ENCODE measurements at regions not wholly inside any gene's neighbourhood (a gene's known extent, or its start where the extent isn't known, plus 50 kb on each side); places are given as distances from the start of the nearest gene placed in this dataset.

DNA sequence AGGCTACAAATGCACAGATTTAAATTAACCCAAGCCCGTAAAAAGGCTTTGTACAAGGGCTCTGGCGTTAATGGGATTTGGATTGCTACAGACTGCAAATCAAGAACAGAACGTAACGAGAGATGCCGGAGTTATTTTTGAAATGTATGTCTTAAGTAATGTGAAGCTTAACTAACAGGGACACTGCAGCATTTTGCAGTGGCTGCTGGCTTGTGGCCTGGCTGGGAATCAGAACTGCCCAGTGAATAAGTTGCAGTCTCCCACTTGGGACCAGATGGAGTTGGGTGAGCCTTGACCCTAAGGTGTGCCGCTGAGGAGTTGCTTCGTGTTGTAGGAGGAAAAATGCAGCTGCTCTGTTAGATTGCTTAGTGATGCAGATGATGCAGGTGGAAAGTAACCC lies 318.4 kb downstream of the DHX15 start:
- no peak for TF ChIP-seq PATZ1 (CRISPR knock-in tag; IDR thresholded peaks at IDR 0.05; ENCODE audit: borderline replicate concordance)
- TF ChIP-seq CSDC2 (CRISPR knock-in tag; IDR thresholded peaks at IDR 0.05): no peak
- TF ChIP-seq OSR1 (CRISPR knock-in tag; IDR thresholded peaks at IDR 0.05): no peak
- TF ChIP-seq BACH2 (CRISPR knock-in tag; IDR thresholded peaks at IDR 0.05; ENCODE audit: borderline replicate concordance): no peak
- no peak for TF ChIP-seq ARNTL (CRISPR knock-in tag; IDR thresholded peaks at IDR 0.05; ENCODE audit: borderline replicate concordance, low read depth)
- no peak for TF ChIP-seq TSHZ2 (CRISPR knock-in tag; IDR thresholded peaks at IDR 0.05)
- no peak for TF ChIP-seq ZNF70 (CRISPR knock-in tag; IDR thresholded peaks at IDR 0.05)
- no peak for TF ChIP-seq CREB5 (CRISPR knock-in tag; IDR thresholded peaks at IDR 0.05; ENCODE audit: low read depth)
- no peak for TF ChIP-seq POU6F1 (CRISPR knock-in tag; IDR thresholded peaks at IDR 0.05; ENCODE audit: borderline replicate concordance, low read depth)
- no peak for TF ChIP-seq TCF4 (CRISPR knock-in tag; IDR thresholded peaks at IDR 0.05; ENCODE audit: borderline replicate concordance)
- no peak for TF ChIP-seq ZFP30 (CRISPR knock-in tag; IDR thresholded peaks at IDR 0.05)
- TF ChIP-seq, protein P1, sequence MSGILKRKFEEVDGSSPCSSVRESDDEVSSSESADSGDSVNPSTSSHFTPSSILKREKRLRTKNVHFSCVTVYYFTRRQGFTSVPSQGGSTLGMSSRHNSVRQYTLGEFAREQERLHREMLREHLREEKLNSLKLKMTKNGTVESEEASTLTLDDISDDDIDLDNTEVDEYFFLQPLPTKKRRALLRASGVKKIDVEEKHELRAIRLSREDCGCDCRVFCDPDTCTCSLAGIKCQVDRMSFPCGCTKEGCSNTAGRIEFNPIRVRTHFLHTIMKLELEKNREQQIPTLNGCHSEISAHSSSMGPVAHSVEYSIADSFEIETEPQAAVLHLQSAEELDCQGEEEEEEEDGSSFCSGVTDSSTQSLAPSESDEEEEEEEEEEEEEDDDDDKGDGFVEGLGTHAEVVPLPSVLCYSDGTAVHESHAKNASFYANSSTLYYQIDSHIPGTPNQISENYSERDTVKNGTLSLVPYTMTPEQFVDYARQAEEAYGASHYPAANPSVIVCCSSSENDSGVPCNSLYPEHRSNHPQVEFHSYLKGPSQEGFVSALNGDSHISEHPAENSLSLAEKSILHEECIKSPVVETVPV (CRISPR knock-in tag; IDR thresholded peaks at IDR 0.05): no peak
- no peak for TF ChIP-seq ZNF8 (CRISPR knock-in tag; IDR thresholded peaks at IDR 0.05)
- no peak for TF ChIP-seq ISL1 (CRISPR knock-in tag; IDR thresholded peaks at IDR 0.05)
- no peak for TF ChIP-seq TOX (CRISPR knock-in tag; IDR thresholded peaks at IDR 0.05; ENCODE audit: borderline replicate concordance)
- TF ChIP-seq RARB (CRISPR knock-in tag; IDR thresholded peaks at IDR 0.05): no peak
- TF ChIP-seq PPARA (CRISPR knock-in tag; IDR thresholded peaks at IDR 0.05; ENCODE audit: borderline replicate concordance): no peak
- TF ChIP-seq ZFP3 (CRISPR knock-in tag; IDR thresholded peaks at IDR 0.05): no peak
- ATAC-seq: no peak

GRCh38 chr4:24262616-24263015 lies 321.7 kb downstream of the DHX15 start:
- TF ChIP-seq ZNF565 (CRISPR knock-in tag; conservative IDR thresholded peaks at IDR 0.05; ENCODE audit: low read depth) (no peak), PPARA (CRISPR knock-in tag; IDR thresholded peaks at IDR 0.05; ENCODE audit: borderline replicate concordance) (no peak), ARNTL (CRISPR knock-in tag; IDR thresholded peaks at IDR 0.05; ENCODE audit: borderline replicate concordance, low read depth) (no peak), TSHZ2 (CRISPR knock-in tag; IDR thresholded peaks at IDR 0.05) (no peak), CSDC2 (CRISPR knock-in tag; IDR thresholded peaks at IDR 0.05) (no peak), ZFP30 (CRISPR knock-in tag; IDR thresholded peaks at IDR 0.05) (no peak), ISL1 (CRISPR knock-in tag; IDR thresholded peaks at IDR 0.05) (no peak), POU6F1 (CRISPR knock-in tag; IDR thresholded peaks at IDR 0.05; ENCODE audit: borderline replicate concordance, low read depth) (no peak), ESRRG (CRISPR knock-in tag; IDR thresholded peaks at IDR 0.05) (no peak), SNAI2 (CRISPR knock-in tag; IDR thresholded peaks at IDR 0.05) (no peak), ZNF70 (CRISPR knock-in tag; IDR thresholded peaks at IDR 0.05) (no peak), OSR1 (CRISPR knock-in tag; IDR thresholded peaks at IDR 0.05) (no peak), PATZ1 (CRISPR knock-in tag; IDR thresholded peaks at IDR 0.05; ENCODE audit: borderline replicate concordance) (no peak), ZC3H10 (CRISPR knock-in tag; IDR thresholded peaks at IDR 0.05) (no peak), ZNF8 (CRISPR knock-in tag; IDR thresholded peaks at IDR 0.05) (no peak)
- ATAC-seq: no peak
